Skeletal muscle satellite cell (primary cell): ENCODE measurements at regions not wholly inside any gene's neighbourhood (a gene's known extent, or its start where the extent isn't known, plus 50 kb on each side); places are given as distances from the start of the nearest gene placed in this dataset.
"Not testable (repeated sequence)": the region's sequence is repeated elsewhere in the genome, so short reads cannot be mapped to it uniquely, and the experiment has no call there.

Experiments
- H3K27me3 ChIP-seq: 2 replicates; pipeline ENCODE4 v1.7.0; 2013; ENCODE audit warnings: low read length; ENCODE audit not compliant: control insufficient read depth, insufficient read depth
- H3K36me3 ChIP-seq: 2 replicates; pipeline ENCODE4 v1.7.0; 2013; ENCODE audit warnings: mild to moderate bottlenecking, control low read depth, low read length; ENCODE audit not compliant: insufficient read depth
- H3K4me1 ChIP-seq: 2 replicates; pipeline ENCODE4 v1.7.0; 2013; ENCODE audit warnings: low read length; ENCODE audit not compliant: control insufficient read depth, insufficient read depth
- H3K4me2 ChIP-seq: 2 replicates; pipeline ENCODE4 v1.7.0; 2013; ENCODE audit warnings: mild to moderate bottlenecking, low read length
- H3K4me3 ChIP-seq: 2 replicates; pipeline ENCODE4 v1.7.0; 2013; ENCODE audit warnings: low read length
- H3K9ac ChIP-seq: 2 replicates; pipeline ENCODE4 v1.7.0; 2013; ENCODE audit warnings: mild to moderate bottlenecking, low read depth, low read length, moderate library complexity
- H3K9me3 ChIP-seq: replicated peaks from 2 replicates; pipeline ENCODE4 v1.7.0; 2013; ENCODE audit warnings: mild to moderate bottlenecking, control low read depth, low read length

DNA sequence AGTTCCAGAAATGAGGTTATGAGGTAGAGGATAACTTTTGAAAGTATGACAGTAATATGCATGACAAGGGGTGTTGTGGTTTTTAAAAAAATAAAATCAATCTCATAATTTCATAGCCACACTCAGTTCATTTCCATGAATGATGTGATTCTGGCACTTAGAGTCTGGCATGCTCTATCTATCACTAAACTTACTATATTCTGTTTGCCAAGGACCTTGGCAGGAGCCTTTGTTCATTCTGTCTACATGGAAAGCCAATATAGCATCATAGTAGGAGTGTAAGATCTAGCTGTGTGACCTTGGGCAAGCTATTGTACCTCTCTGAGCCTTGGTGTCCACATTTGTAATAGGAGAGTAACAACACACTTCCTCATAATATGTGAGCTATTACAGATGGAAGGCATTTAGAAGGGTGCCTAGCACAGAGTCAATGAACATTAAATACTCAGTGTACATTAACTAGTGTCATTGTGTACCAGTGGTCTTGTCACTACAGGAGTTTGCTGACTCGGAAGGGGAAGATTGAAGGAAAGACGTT is 507.6 kb downstream of the SOX6 start:
- no peak overlapping the region for H3K4me3 ChIP-seq
- H3K9me3 ChIP-seq = no peaks in the 10 kb centered on the region
- no peaks in the 10 kb centered on the region for H3K36me3 ChIP-seq
- H3K4me1 ChIP-seq = no peaks in the 10 kb centered on the region
- H3K4me2 ChIP-seq = no peak overlapping the region
- H3K9ac ChIP-seq = no peak overlapping the region
- peaks cover 23% of the 10 kb centered on the region for H3K27me3 ChIP-seq

- peaks cover 26% of the 10 kb centered on the region for H3K27me3 ChIP-seq
- H3K4me2 ChIP-seq = no peak overlapping the region
- H3K9me3 ChIP-seq = no peaks in the 10 kb centered on the region
- no peak overlapping the region for H3K4me3 ChIP-seq
- no peaks in the 10 kb centered on the region for H3K36me3 ChIP-seq
- H3K9ac ChIP-seq = no peak overlapping the region
- H3K4me1 ChIP-seq = no peaks in the 10 kb centered on the region
Observed at GRCh38 chr11:15849257-15849656, 507.1 kb downstream of the SOX6 start.

DNA sequence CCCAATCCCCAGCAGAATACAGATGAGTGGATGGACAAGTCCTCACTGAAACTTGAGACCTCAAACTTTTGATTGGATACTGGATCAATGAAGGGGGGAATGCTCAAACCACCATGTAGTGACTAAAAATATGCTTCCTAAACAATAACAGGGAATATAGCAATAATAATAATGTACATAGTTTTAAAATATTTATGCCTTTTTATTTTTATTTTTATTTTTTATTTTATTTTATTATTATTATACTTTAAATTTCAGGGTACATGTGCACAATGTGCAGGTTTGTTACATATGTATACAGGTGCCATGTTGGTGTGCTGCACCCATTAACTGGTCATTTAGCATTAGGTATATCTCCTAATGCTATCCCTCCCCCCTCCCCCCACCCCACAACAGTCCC is 506.0 kb downstream of the SOX6 start:
- H3K4me1 ChIP-seq = not testable (repeated sequence)
- peaks cover 31% of the 10 kb centered on the region for H3K27me3 ChIP-seq

DNA sequence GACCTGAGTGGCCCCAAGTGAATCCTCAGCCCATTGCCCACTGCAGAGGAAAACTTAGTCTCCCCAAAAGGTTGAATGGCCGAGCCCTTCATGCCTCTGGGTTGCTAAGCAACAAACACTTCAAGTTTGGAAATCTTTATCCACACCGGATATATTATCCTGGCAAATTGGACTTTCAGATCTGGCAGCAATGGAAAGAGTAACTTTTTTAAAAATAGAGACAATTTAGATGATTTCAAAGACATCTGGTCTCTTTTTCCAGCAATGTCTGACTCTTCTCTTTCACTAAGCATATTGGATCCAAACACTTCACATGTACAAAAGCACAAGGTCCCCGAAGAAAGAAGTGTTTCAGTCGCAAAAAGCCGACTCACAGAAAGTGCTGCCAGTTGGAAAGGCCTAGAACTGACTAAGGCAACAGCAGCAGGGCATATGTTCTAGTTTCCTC is 505.3 kb downstream of the SOX6 start:
- Histone ChIP-seq H3K9me3 (no peaks in the 10 kb centered on the region), H3K27me3 (peaks cover 31% of the 10 kb centered on the region), H3K4me2 (no peak overlapping the region), H3K36me3 (no peaks in the 10 kb centered on the region), H3K4me3 (no peak overlapping the region), H3K4me1 (no peaks in the 10 kb centered on the region), H3K9ac (no peak overlapping the region)

More for the DNA sequence above, 506.0 kb downstream of the SOX6 start:
- H3K9me3 ChIP-seq, H3K36me3 ChIP-seq, H3K4me3 ChIP-seq, H3K4me2 ChIP-seq, H3K9ac ChIP-seq: not testable (repeated sequence)

DNA sequence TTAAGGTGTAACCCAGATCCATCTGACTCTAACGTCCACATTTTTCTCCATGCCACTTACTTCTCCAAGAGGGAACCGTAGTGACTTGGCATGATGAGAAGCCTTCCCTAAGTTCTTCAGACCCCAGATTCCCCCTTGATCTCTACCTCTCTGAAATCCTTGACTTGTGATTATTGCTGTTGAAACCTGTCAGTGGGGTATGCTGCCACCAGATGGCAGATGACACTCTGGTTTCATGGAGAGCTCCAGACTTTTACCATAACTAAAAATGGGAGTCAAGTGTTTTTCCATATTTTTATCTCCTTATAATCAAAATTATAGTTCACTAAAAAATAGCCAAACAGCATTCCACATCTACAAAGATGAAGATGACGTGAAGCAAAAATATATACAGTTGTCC is 504.2 kb downstream of the SOX6 start:
- no peaks in the 10 kb centered on the region for H3K9me3 ChIP-seq
- H3K9ac ChIP-seq = no peak overlapping the region
- H3K36me3 ChIP-seq = no peaks in the 10 kb centered on the region
- no peaks in the 10 kb centered on the region for H3K4me1 ChIP-seq
- H3K4me3 ChIP-seq = no peak overlapping the region
- no peak overlapping the region for H3K4me2 ChIP-seq
- peaks cover 38% of the 10 kb centered on the region for H3K27me3 ChIP-seq

DNA sequence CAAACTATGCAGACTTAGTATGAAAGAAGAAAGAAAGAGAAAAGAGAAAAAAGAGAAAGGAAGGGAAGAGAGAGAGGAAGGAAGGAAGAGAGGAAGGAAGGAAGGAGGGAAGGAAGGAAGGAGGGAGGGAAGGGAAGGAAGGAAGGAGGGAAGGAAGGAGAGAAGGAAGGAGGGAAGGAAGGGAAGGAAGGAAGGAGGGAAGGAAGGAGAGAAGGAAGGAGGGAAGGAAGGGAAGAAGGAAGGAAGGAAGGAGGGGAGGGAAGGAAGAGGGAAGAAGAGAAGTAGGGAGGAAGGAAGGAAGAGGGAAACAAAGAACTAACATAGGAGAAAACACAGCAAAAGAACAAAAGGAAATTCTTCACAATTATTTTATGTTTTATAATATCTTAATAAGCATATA is 502.1 kb downstream of the SOX6 start:
- Histone ChIP-seq H3K4me1 (no peaks in the 10 kb centered on the region), H3K9ac (no peak overlapping the region), H3K9me3 (no peaks in the 10 kb centered on the region), H3K4me3 (no peak overlapping the region), H3K27me3 (peaks cover 38% of the 10 kb centered on the region), H3K4me2 (no peak overlapping the region), H3K36me3 (no peaks in the 10 kb centered on the region)

DNA sequence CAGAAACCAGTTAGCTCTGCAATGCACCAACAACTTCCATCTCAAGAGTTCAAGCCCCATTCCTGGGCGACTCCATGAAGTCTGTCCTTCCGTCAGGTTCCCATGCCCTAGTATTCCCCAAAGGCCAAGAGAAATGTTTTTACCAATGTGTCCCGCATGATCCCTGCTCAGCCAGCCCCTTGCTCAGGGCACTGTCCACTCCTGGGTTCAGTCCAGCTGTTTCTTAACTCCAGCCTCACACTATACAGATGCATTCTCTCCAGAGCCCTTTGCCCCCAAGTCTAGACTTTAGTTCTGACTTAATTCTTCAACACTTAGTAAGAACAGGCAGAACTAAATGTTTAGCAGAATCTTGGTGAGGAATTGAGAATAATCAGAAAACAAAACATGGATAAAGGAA is 497.5 kb downstream of the SOX6 start:
- Histone ChIP-seq H3K4me2 (no peak overlapping the region), H3K9ac (no peak overlapping the region), H3K4me3 (no peak overlapping the region), H3K9me3 (no peaks in the 10 kb centered on the region), H3K27me3 (peaks cover 20% of the 10 kb centered on the region), H3K36me3 (no peaks in the 10 kb centered on the region), H3K4me1 (no peaks in the 10 kb centered on the region)

GRCh38 chr11:15859411-15859810 is 496.9 kb downstream of the SOX6 start:
- Histone ChIP-seq H3K4me1 (no peaks in the 10 kb centered on the region), H3K9ac (no peak overlapping the region), H3K9me3 (no peaks in the 10 kb centered on the region), H3K4me3 (no peak overlapping the region), H3K27me3 (peaks cover 17% of the 10 kb centered on the region), H3K4me2 (no peak overlapping the region), H3K36me3 (no peaks in the 10 kb centered on the region)

DNA sequence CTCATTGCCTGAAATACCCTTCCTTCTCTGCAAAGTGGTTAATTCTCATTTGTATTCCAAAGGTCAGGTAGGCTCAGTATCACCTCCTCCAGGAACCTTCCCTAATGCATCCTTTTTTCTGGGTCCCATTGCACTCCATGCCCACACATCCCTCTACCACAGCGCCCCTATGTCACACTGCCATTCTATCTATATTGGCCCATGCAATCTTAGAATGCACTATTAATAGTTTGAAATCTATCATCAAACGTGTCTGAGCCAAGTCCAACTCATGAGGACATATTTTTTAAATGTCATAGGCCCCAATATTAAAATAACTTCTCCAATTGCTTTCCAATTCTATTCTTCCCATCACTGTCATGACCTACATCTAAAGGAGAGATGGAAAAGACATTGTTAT is 495.1 kb downstream of the SOX6 start:
- peaks cover 10% of the 10 kb centered on the region for H3K27me3 ChIP-seq
- H3K36me3 ChIP-seq = no peaks in the 10 kb centered on the region
- no peaks in the 10 kb centered on the region for H3K4me1 ChIP-seq
- H3K4me2 ChIP-seq = no peak overlapping the region
- no peak overlapping the region for H3K9ac ChIP-seq
- H3K9me3 ChIP-seq = no peaks in the 10 kb centered on the region
- H3K4me3 ChIP-seq = no peak overlapping the region

DNA sequence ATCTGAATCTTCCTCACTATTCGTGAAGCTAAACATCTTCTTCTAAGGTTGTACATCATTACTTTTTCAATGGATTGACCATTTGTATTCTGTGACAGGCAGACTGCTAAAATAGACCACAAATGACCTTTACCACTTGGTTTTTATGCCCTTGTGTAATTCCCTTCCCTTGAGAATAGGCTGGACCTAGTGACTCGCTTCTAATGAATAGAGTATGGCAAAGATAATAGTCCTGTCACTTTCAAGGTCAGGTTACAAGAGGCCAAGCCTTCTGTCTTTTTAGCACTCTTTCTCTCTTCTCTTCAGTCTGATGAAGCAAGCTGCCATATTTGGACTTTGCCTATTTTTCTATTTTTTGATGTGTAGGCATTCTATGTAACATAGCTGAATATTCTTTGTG is 492.9 kb downstream of the SOX6 start:
- no peaks in the 10 kb centered on the region for H3K9me3 ChIP-seq
- H3K9ac ChIP-seq = no peak overlapping the region
- no peak overlapping the region for H3K4me3 ChIP-seq

DNA sequence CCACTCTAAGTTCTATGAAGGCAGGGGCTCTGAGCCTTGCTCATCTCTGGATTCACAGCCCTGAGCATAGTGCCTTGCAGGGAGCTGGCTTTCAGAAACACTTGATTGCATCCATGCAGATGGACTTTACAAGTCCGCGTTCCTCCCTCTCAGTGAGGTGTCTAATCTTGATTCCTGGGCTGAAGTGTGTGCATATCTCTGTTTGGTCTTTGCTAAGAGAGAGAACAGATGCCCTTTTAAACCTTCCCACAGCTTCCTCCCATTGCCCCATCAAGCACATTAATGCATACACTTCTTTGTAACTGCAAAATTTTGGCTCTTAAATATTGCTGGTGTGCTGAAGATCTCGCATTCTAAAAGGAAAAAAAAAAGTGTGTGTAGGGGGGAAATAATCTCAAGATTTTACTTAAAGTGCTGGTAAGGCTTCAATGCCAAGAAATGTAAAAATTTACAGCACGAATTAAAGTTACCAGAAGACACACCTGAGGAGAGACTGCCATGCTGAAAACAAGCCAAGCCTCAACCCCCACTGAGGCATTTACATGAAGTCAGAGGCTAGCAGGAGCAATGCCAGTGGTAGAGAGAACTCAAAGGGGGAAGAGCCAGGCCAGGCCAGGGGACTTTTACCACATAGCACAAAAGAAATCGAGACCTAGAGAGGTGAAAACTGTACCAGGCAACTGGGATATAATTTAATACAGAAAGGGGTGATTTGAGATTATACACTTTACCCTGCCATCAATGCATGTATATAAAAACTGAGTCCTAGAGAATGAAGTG is 492.1 kb downstream of the SOX6 start:
- H3K4me1 ChIP-seq = no peaks in the 10 kb centered on the region
- no peak overlapping the region for H3K4me3 ChIP-seq
- H3K9ac ChIP-seq = no peak overlapping the region
- peaks cover 4% of the 10 kb centered on the region for H3K27me3 ChIP-seq
- no peak overlapping the region for H3K4me2 ChIP-seq
- no peaks in the 10 kb centered on the region for H3K36me3 ChIP-seq
- no peaks in the 10 kb centered on the region for H3K9me3 ChIP-seq

More for the DNA sequence above, 492.9 kb downstream of the SOX6 start:
- Histone ChIP-seq H3K4me2 (no peak overlapping the region), H3K27me3 (peaks cover 4% of the 10 kb centered on the region), H3K4me1 (no peaks in the 10 kb centered on the region), H3K36me3 (no peaks in the 10 kb centered on the region)
